Spleen (tissue), 11 donors: ENCODE measurements at regions not wholly inside any gene's neighbourhood (a gene's known extent, or its start where the extent isn't known, plus 50 kb on each side); places are given as distances from the start of the nearest gene placed in this dataset.

Experiments
- DNase-seq: peaks from one replicate; pipeline ENCODE4 v3.0.0-alpha.2; 2020
- H3K27ac ChIP-seq, 8 donors: fragments of 200-600 bp; sonication (generic) in 7 of 8; 1 replicate in 4 of 8; 2 replicates in 4 of 8; pipeline versions ENCODE4 v1.5.0 to v1.8.0; 2016 to 2021; ENCODE audit warnings: inconsistent platforms in 4 of 8, mild to moderate bottlenecking in 4 of 8, moderate library complexity in 1 of 8
- H3K27me3 ChIP-seq, 7 donors: fragments of 200-600 bp; sonication (generic) in 6 of 7; replicated peaks in 1 of 7; 1 replicate in 4 of 7; 2 replicates in 3 of 7; pipeline versions ENCODE4 v1.5.0 to v1.8.0; 2016 to 2021; ENCODE audit warnings: inconsistent platforms in 3 of 7, mild to moderate bottlenecking in 1 of 7
- H3K36me3 ChIP-seq, 6 donors: fragments of 200-600 bp; sonication (generic) in 5 of 6; 1 replicate in 4 of 6; 2 replicates in 2 of 6; pipeline versions ENCODE4 v1.5.0 to v1.8.0; 2016 to 2021; ENCODE audit warnings: inconsistent platforms in 2 of 6
- H3K4me1 ChIP-seq, 6 donors: fragments of 200-600 bp; sonication (generic) in 5 of 6; 1 replicate in 3 of 6; 2 replicates in 3 of 6; pipeline versions ENCODE4 v1.5.0 to v1.8.0; 2016 to 2021; ENCODE audit warnings: inconsistent platforms in 3 of 6
- H3K4me3 ChIP-seq, 8 donors: fragments of 200-600 bp; sonication (generic) in 7 of 8; 1 replicate in 4 of 8; 2 replicates in 4 of 8; pipeline versions ENCODE4 v1.5.0 to v1.8.0; 2016 to 2021; ENCODE audit warnings: inconsistent platforms in 4 of 8, mild to moderate bottlenecking in 4 of 8, moderate library complexity in 2 of 8
- H3K9me3 ChIP-seq, 8 donors: fragments of 200-600 bp; sonication (generic) in 7 of 8; 1 replicate in 4 of 8; 2 replicates in 4 of 8; pipeline versions ENCODE4 v1.5.0 to v1.8.0; 2016 to 2021; ENCODE audit warnings: inconsistent platforms in 4 of 8
- POLR2A ChIP-seq, 3 donors: fragments of 450-650 bp; IDR thresholded peaks; one replicate each; pipeline ENCODE4 v1.5.1; 2017; ENCODE audit warnings: antibody characterized with exemption in 3 of 3, mild to moderate bottlenecking in 1 of 3
- POLR2AphosphoS5 ChIP-seq, 3 donors: sonication (generic); formaldehyde crosslinking; IDR thresholded peaks; one replicate each; pipeline ENCODE4 v1.5.1; 2017; ENCODE audit warnings: antibody characterized with exemption in 3 of 3
- WGBS, 5 donors: extraction: QIAGEN DNeasy Blood & Tissue Kit in 3 of 5; methylation state at CpG; one replicate each; pipeline versions ENCODE4 v1.1.5 to v1.1.7; 2013 to 2018; 5-methylcytosine and 5-hydroxymethylcytosine counted together
- intact Hi-C: fragments of 100-400 bp; cut with DNase I; formaldehyde crosslinking; loops from one replicate; pipeline ENCODE4 v1.15.0; 2023; ENCODE audit warnings: low total_unique reads
- TF ChIP-seq, protein P1 (sequence below), 11 experiments: fragments of 200-600 bp in 7 of 11; fragments of 450-650 bp in 4 of 11; sonication (generic) in 4 of 11; IDR thresholded peaks in 8 of 11; conservative IDR thresholded peaks in 3 of 11; 1 replicate in 7 of 11; 2 replicates in 4 of 11; pipeline versions ENCODE4 v1.4.0 to v1.8.0; 2016 to 2021; ENCODE audit warnings: antibody characterized with exemption in 11 of 11, inconsistent platforms in 4 of 11, mild to moderate bottlenecking in 1 of 11
- donor health status: healthy with polysubstance abuse.
- donor health status: DM: no; HTN: no; CAD: no; lungs with moderate emphysema.
- donor health status: DM: no; HTN: no; CAD: no.
- donor health status: Bipolar disorder and iron deficiency.
- donor health status: healthy.
- donor health status: DM: no; HTN: no; CAD: no.
- donor health status: DM: yes; HTN: yes; CAD: no.

DNA sequence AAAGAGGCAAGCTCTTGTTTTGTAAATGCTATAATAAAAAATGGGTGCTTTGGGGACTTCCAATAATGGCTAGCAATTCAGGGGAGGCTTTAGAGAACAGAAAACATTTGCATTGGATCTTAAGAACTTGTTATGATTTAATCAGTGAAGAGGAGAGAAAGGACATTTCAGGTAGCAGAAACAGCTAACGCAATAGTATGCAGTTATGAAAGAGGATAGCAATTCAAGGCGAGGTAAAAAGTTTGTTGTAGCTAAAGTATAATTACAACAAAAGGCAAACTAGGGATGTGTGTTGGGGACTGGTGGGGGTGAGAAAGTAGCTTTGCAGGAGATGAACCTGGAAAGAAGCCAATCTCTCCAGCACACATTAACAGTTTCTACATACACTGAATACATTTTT, 558.7 kb upstream of the SEMA6D start:
- Histone ChIP-seq H3K4me1 (no peaks in the 10 kb centered on the region), H3K4me3 (no peak overlapping the region), H3K36me3 (no peaks in the 10 kb centered on the region), H3K27ac (no peak overlapping the region), H3K27me3 (no peaks in the 10 kb centered on the region), H3K9me3 (no peaks in the 10 kb centered on the region)
- WGBS, 5 donors, result 81 to 97% (median 89%) methylated on average over 2 of the region's 2 CpGs
- no peak for DNase-seq
- intact Hi-C loops, result no loop called here
- TF ChIP-seq POLR2AphosphoS5 (IDR thresholded peaks at IDR 0.05), result no peak
- TF ChIP-seq, protein P1, sequence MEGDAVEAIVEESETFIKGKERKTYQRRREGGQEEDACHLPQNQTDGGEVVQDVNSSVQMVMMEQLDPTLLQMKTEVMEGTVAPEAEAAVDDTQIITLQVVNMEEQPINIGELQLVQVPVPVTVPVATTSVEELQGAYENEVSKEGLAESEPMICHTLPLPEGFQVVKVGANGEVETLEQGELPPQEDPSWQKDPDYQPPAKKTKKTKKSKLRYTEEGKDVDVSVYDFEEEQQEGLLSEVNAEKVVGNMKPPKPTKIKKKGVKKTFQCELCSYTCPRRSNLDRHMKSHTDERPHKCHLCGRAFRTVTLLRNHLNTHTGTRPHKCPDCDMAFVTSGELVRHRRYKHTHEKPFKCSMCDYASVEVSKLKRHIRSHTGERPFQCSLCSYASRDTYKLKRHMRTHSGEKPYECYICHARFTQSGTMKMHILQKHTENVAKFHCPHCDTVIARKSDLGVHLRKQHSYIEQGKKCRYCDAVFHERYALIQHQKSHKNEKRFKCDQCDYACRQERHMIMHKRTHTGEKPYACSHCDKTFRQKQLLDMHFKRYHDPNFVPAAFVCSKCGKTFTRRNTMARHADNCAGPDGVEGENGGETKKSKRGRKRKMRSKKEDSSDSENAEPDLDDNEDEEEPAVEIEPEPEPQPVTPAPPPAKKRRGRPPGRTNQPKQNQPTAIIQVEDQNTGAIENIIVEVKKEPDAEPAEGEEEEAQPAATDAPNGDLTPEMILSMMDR (IDR thresholded peaks at IDR 0.05 in 8 of 11, conservative IDR thresholded peaks at IDR 0.05 in 3 of 11), result no peak
- TF ChIP-seq POLR2A (IDR thresholded peaks at IDR 0.05), result no peak

GRCh38 chr15:47177177-47177576, 540.1 kb upstream of the SEMA6D start:
- H3K4me1 ChIP-seq, result no peaks in the 10 kb centered on the region
- no peak overlapping the region for H3K4me3 ChIP-seq
- H3K36me3 ChIP-seq, result no peaks in the 10 kb centered on the region
- peaks cover 0 to 4% (median 0%) of the 10 kb centered on the region in 8 donors for H3K9me3 ChIP-seq
- H3K27me3 ChIP-seq, result peaks cover 0 to 17% (median 0%) of the 10 kb centered on the region in 7 donors
- no peak overlapping the region for H3K27ac ChIP-seq
- DNase-seq, result no peak
- TF ChIP-seq POLR2AphosphoS5 (IDR thresholded peaks at IDR 0.05), result no peak
- no peak for TF ChIP-seq POLR2A (IDR thresholded peaks at IDR 0.05)
- TF ChIP-seq, protein P1 (IDR thresholded peaks at IDR 0.05 in 8 of 11, conservative IDR thresholded peaks at IDR 0.05 in 3 of 11), result no peak
- intact Hi-C loops, result no loop called here
- WGBS, 5 donors, result 79 to 94% (median 87%) methylated on average over 3 of the region's 3 CpGs

DNA sequence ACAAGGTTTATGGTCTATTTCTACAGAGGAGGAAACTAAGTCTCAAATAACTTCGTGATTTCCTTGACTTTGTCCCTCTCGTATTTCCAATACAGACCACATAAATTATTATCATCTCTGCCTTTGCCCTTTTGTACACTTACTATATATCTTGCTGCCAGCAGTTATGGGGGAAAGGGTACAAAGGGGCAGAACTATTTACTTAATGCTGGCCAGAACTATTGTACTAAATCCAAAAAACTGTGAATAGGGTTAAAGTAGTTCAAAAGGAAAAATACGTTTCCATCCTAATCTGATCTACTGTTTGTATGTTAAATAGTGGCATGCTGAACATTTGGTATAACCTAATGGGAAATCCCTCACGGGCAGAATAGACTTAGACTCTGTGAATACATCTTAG, 537.3 kb upstream of the SEMA6D start:
- no peak for DNase-seq
- Histone ChIP-seq H3K4me1 (peaks cover 10 to 15% (median 13%) of the 10 kb centered on the region in 6 donors), H3K27ac (no peak overlapping the region), H3K9me3 (no peaks in the 10 kb centered on the region), H3K36me3 (no peaks in the 10 kb centered on the region), H3K27me3 (peaks cover 0 to 45% (median 19%) of the 10 kb centered on the region in 7 donors), H3K4me3 (no peak overlapping the region)
- TF ChIP-seq POLR2AphosphoS5 (IDR thresholded peaks at IDR 0.05) (no peak), POLR2A (IDR thresholded peaks at IDR 0.05) (no peak)
- TF ChIP-seq, protein P1 (IDR thresholded peaks at IDR 0.05 in 8 of 11, conservative IDR thresholded peaks at IDR 0.05 in 3 of 11), result no peak
- WGBS, 5 donors, result 36 to 81% (median 58%) methylated on average over 4 of the region's 4 CpGs
- intact Hi-C loops, result no loop called here

DNA sequence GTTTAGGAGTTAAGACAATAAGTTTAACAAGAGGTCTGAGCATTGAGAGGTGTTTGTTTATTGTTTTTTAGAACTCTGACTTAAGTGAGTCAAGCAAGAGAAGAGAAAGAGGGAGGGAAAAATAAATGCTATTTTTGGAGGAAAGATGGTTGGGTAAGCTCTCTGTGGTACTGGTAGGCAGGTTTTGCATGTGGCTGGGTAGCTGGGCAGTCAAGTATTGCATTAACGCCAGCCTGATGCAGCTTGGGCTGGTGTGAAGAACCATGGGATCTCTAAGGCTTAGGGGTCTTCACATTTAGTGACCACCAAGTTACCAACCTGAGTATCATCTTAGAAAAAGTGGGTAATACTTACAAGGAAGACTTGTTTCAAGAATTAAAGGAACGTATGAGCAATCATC, 534.5 kb upstream of the SEMA6D start:
- Histone ChIP-seq H3K27ac (no peak overlapping the region), H3K4me1 (peaks cover 10 to 20% (median 15%) of the 10 kb centered on the region in 6 donors), H3K4me3 (no peak overlapping the region), H3K9me3 (no peaks in the 10 kb centered on the region), H3K36me3 (no peaks in the 10 kb centered on the region), H3K27me3 (peaks cover 0 to 59% (median 31%) of the 10 kb centered on the region in 7 donors)
- intact Hi-C loops, result no loop called here
- 41 to 88% (median 55%) methylated on average over 2 of the region's 2 CpGs for WGBS, 5 donors
- TF ChIP-seq, protein P1 (IDR thresholded peaks at IDR 0.05 in 8 of 11, conservative IDR thresholded peaks at IDR 0.05 in 3 of 11), result no peak
- TF ChIP-seq POLR2A (IDR thresholded peaks at IDR 0.05) (no peak), POLR2AphosphoS5 (IDR thresholded peaks at IDR 0.05) (no peak)
- DNase-seq, result no peak
